B cell (primary cell): ENCODE measurements at regions not wholly inside any gene's neighbourhood (a gene's known extent, or its start where the extent isn't known, plus 50 kb on each side); places are given as distances from the start of the nearest gene placed in this dataset.

ENCODE experiments used
- CTCF ChIP-seq: fragments of 200-600 bp; IDR thresholded peaks from one replicate; pipeline ENCODE4 v1.8.0; 2022; ENCODE audit warnings: antibody characterized with exemption, mild to moderate bottlenecking
- EZH2 ChIP-seq: IDR thresholded peaks from 2 replicates; pipeline ENCODE4 v1.6.1; 2012; ENCODE audit warnings: borderline replicate concordance, low read depth, mild to moderate bottlenecking, moderate library complexity, low read length; ENCODE audit not compliant: insufficient read depth, poor library complexity, severe bottlenecking

- TF ChIP-seq CTCF (no peak), EZH2 (no peak)
Observed at GRCh38 chr2:136351684-136352083, 233.7 kb upstream of the CXCR4 start.
